ENCODE measurements at regions not wholly inside any gene's neighbourhood (a gene's known extent, or its start where the extent isn't known, plus 50 kb on each side); places are given as distances from the start of the nearest gene placed in this dataset.

DNA sequence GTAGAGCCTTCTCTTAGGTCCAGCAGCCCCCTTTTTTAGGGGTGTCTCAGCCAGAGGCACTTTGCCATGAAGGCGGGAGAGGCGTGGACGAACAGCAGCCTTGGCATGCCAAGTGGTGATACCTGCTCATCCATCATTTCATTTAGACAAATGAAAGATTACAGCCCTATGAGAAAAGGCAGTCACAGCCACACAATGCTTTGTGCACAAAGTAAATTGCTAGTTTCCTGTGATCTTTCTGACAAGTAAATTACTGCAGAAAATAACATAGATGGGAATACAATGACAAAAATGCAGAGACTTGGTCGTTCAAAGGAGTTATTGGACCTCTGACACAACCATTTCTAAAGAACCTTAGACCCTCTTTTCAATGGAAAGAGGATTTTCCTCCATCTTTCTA, 94.9 kb downstream of the RND3 start:
- no peaks in the 10 kb centered on the region for H3K79me2 ChIP-seq (ENCODE audit: insufficient read depth, low read length)
- no CpG with 5 or more reads among the region's 4 CpGs for WGBS (ENCODE audit: extremely low coverage, insufficient read length, low lambda C conversion rate)
- no peak overlapping the region for H3K4ac ChIP-seq (ENCODE audit: low read depth, low read length)
- H2AFZ ChIP-seq (ENCODE audit: low read length), result no peak overlapping the region
- H3K27ac Mint-ChIP-seq, result no peak overlapping the region; a peak in 1 of 7 replicates
- H3K9me3 Mint-ChIP-seq, result peaks cover 2 to 3% of the 10 kb centered on the region in 2 experiments; a peak in 2 of 5 replicates
- H3K23me2 ChIP-seq (ENCODE audit: insufficient read length, low read depth, low read length, poor library complexity, severe bottlenecking), result no peaks in the 10 kb centered on the region
- no peak overlapping the region for H3T11ph ChIP-seq (ENCODE audit: low read length)
- H2BK20ac ChIP-seq (ENCODE audit: low read depth, low read length, poor library complexity, severe bottlenecking), result no peak overlapping the region
- H3K36me3 Mint-ChIP-seq (ENCODE audit: insufficient read depth in 1 of 3, low read depth in 3 of 3), result no peaks in the 10 kb centered on the region; a peak in 1 of 7 replicates
- no peak overlapping the region for H3K18ac ChIP-seq (ENCODE audit: insufficient read length, low read depth, low read length)
- no peak overlapping the region for H2BK120ac ChIP-seq (ENCODE audit: low read depth, low read length, poor library complexity, severe bottlenecking)
- no peak overlapping the region for H2BK12ac ChIP-seq (ENCODE audit: insufficient read length, low read depth, low read length)
- TF ChIP-seq CTCF (conservative IDR thresholded peaks at IDR 0.05), result no peak
- no peak overlapping the region for H3K23ac ChIP-seq (ENCODE audit: insufficient read length, low read depth, low read length)
- no peaks in the 10 kb centered on the region for H3K9me3 ChIP-seq (ENCODE audit: control insufficient read depth, low read depth, low read length)
- no peaks in the 10 kb centered on the region for H4K20me1 ChIP-seq (ENCODE audit: control insufficient read depth, insufficient read depth, insufficient read length)
- H4K5ac ChIP-seq (ENCODE audit: insufficient read length, low read depth, low read length), result no peak overlapping the region
- no peak overlapping the region for H2BK15ac ChIP-seq (ENCODE audit: low read depth, low read length)
- no peaks in the 10 kb centered on the region for H3K79me1 ChIP-seq (ENCODE audit: insufficient read depth, low read depth, low read length, poor library complexity, severe bottlenecking)
- H3K27me3 ChIP-seq (ENCODE audit: insufficient read depth, low read length), result no peaks in the 10 kb centered on the region
- no peak overlapping the region for H2AK5ac ChIP-seq (ENCODE audit: insufficient read length, low read length)
- H3K56ac ChIP-seq (ENCODE audit: insufficient read length, low read depth, low read length), result no peak overlapping the region
- no peak overlapping the region for H3K14ac ChIP-seq (ENCODE audit: insufficient read depth, low read length)
- DNase-seq, result no peak
- H3K27me3 Mint-ChIP-seq (ENCODE audit: low read depth), result no peaks in the 10 kb centered on the region
- no peak overlapping the region for H3K4me3 Mint-ChIP-seq
- H3K9ac ChIP-seq (ENCODE audit: extremely low read depth, insufficient read length, low read length), result no peak overlapping the region
- H2BK5ac ChIP-seq (ENCODE audit: insufficient read length, low read length), result no peak overlapping the region
- no peak overlapping the region for H3K27ac ChIP-seq (ENCODE audit: insufficient read length, low read depth, low read length)
- no peak overlapping the region for H4K91ac ChIP-seq (ENCODE audit: insufficient read length, low read depth, low read length)
- no peak overlapping the region for H4K8ac ChIP-seq (replicated peaks; ENCODE audit: insufficient read length, low read depth, low read length)
- H3K4me1 Mint-ChIP-seq, result peaks cover 0 to 12% of the 10 kb centered on the region in 2 experiments; a peak in 2 of 4 replicates
- H3K4me2 ChIP-seq (ENCODE audit: insufficient read depth, insufficient read length, low read length), result no peak overlapping the region
- H3K4me1 ChIP-seq (ENCODE audit: insufficient read depth, low read length), result no peaks in the 10 kb centered on the region
